ENCODE measurements at regions not wholly inside any gene's neighbourhood (a gene's known extent, or its start where the extent isn't known, plus 50 kb on each side); places are given as distances from the start of the nearest gene placed in this dataset.

DNA sequence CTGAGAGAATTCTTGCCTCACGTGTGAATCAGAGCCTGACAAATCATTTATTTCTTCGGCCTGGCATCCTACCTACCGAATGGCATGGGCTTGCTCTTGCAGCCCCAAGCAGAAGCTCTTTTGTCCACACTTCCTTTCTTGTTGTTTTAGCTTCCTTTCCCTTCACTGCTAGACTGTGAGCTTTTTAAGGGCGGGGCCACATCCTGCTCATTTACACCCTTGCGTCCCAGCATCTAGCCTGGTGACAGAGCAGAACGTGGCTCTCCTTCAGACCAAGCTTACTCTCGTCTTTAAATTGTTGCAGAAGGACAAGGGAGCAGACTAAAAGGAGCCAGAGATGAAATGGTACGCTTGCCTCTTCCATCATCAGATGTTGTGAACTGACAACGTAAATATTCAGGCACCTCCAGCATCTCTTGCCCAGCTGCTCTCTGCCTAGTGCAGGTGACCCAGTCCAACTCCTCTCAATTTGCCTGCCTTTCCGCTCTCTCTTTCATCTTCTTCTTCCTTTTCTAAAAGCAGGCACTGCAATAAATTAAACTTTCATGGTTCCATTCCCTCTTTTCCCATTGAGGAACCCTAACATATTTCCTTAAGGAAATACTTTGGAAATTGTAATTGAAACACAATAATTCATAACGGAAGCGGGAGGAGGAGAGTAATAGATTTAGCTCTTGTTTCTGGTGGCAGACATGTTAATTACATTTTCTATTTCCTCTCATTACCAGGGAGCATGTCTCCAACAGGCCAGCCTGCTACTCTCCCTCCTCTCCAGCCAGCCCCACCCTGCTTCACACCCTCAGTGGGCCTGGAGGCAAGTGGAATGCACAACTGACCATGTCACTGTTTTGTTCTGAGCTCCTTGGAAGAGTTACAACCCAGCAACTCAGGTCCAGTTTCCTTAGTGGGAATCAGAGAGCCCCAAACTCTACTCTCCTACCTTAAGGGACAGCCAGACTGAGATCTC, 228.1 kb upstream of the TRIB2 start:
- TF ChIP-seq, protein P1, sequence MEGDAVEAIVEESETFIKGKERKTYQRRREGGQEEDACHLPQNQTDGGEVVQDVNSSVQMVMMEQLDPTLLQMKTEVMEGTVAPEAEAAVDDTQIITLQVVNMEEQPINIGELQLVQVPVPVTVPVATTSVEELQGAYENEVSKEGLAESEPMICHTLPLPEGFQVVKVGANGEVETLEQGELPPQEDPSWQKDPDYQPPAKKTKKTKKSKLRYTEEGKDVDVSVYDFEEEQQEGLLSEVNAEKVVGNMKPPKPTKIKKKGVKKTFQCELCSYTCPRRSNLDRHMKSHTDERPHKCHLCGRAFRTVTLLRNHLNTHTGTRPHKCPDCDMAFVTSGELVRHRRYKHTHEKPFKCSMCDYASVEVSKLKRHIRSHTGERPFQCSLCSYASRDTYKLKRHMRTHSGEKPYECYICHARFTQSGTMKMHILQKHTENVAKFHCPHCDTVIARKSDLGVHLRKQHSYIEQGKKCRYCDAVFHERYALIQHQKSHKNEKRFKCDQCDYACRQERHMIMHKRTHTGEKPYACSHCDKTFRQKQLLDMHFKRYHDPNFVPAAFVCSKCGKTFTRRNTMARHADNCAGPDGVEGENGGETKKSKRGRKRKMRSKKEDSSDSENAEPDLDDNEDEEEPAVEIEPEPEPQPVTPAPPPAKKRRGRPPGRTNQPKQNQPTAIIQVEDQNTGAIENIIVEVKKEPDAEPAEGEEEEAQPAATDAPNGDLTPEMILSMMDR (IDR thresholded peaks at IDR 0.05), result no peak
- no peak for TF ChIP-seq POLR2AphosphoS5 (IDR thresholded peaks at IDR 0.05)
- no peak for TF ChIP-seq EP300 (IDR thresholded peaks at IDR 0.05)
- TF ChIP-seq POLR2A (IDR thresholded peaks at IDR 0.05), result no peak

Data from suprapubic skin (tissue), 4 donors.